SKM-1 treated with dmso at 0.1 percent for 144 hours (cell line): ENCODE measurements at regions not wholly inside any gene's neighbourhood (a gene's known extent, or its start where the extent isn't known, plus 50 kb on each side); places are given as distances from the start of the nearest gene placed in this dataset.

ENCODE experiments used
- DNase-seq: peaks from one replicate; lab custom pipeline; 2025; ENCODE audit not compliant: unreplicated experiment; lab: John Stamatoyannopoulos, UW

DNA sequence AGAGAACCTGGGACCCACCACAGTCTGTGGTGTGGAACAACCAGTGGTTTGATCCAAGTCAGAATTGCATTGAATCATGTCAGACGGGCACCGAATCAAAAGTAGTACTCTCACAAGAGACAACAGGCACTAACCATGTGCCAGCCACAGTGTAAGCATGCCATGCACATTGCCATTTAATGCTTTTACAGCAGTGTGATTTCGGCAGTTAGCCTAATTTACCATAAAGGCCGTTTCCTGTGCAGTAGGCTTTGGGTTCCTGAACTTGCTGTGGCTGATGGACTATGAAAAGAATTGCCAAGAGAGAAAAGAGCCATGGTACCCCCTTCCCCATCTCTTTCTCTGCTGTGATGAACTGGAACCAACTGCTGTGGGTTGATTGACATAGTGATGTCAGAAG is 540.6 kb downstream of the EBF1 start:
- no peak for DNase-seq

DNA sequence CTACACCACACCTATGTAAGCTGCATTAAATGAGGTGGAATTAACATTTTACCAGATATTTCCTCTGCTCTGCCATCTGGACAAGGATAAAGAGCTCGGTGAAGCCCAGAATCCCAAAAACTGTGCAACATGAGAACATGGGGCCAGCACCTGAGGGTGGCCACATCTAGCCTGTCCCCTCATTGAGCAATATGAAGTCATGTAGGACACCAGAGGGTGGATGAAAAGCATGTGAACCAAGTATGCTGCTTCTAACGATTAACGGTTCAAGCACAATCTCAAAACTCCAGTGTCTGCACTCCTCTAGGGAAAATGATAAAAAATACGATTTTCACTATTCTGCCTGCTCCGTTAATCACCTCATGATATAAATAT is 545.8 kb downstream of the EBF1 start:
- DNase-seq, result no peak

DNA sequence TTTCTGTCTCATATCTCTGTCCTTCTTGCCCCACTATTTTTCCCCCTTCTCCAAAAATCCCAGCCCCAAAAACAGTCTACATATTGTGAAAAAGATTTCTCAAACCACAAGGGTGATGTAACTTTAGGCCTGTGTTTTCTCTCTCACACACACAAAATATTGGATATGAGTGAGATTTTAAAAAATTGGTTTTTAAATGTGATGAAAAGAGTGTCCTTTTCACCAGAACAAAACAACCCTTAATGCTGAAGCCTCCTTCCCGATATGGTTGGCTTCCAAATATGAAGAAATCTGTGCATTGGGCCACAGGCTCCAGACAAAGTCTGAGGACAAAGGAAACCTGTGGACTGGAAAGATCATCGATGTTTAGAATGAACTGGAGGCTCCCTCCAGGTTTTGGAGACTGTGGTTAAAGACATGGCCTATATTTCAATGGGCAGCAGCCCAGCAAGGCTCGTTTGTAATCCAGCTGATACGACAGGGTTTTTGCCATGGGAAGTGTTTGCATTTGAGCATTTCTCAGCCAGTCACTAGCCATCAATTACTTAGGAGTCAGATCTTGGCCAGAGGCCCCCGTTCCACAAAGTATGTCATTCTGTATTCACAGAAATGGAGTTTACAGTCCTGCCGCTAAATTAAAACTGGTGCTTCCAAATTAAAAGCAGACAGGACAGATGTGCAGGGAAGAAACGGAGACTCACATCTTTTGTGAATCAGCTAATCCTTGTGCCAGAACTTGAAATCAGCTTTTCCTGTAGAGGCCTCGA is 546.3 kb downstream of the EBF1 start:
- no peak for DNase-seq

DNA sequence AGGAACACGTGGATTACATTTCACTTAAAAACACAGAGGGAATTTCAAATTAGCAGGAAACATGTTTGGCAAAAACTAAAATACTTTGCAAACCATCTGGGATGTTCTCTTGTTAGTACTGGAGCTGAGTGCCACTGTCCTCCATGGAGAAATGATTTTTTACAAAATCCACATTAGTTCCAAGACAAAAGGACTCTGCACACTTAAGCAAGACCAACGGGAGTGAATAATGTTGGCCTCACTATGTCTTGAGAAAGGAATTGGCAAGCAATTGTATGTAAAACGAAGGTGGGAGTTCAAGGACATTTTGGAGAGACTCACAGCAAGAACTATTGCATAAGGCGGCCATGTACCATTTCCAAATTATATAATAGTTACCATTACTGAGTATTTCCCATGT is 547.5 kb downstream of the EBF1 start:
- DNase-seq, result no peak

DNA sequence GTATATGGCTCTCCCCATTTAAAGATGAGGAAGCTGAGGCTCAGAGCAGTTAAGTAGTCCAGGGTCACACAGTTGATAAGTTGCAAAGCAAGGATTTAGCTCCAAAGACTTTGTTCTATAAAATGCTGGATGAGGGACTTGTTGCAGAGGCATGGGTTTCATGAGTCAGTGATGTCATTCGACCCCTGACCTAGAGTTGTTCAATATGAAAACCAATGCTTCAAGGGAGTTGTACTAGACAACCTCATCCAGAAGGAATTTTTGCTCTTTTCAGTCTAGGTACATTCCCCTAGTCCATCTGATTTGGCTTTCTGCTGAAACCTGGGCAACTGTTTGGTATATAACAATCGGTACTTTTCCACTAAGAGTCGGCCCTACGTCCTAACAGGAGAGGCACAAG is 550.4 kb downstream of the EBF1 start:
- no peak for DNase-seq

DNA sequence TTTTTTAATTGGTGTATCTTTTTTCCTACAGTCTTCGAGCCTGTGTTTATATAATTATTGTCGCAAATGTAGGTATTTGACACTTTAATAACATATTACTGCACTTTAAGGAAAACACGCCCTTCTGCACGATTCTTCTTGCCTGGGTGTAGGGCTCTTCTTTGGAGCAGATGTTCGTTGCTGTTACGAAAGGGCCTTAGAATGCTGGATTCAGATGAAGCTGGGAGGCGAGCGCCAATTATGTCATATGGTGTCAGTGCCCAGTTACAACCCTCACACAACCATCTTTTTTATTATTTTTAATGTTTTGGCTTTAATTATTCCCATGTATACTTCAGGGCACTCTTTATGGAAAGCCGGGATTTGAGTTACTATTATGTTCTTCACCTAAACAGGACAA is 553.0 kb downstream of the EBF1 start:
- DNase-seq, result no peak

DNA sequence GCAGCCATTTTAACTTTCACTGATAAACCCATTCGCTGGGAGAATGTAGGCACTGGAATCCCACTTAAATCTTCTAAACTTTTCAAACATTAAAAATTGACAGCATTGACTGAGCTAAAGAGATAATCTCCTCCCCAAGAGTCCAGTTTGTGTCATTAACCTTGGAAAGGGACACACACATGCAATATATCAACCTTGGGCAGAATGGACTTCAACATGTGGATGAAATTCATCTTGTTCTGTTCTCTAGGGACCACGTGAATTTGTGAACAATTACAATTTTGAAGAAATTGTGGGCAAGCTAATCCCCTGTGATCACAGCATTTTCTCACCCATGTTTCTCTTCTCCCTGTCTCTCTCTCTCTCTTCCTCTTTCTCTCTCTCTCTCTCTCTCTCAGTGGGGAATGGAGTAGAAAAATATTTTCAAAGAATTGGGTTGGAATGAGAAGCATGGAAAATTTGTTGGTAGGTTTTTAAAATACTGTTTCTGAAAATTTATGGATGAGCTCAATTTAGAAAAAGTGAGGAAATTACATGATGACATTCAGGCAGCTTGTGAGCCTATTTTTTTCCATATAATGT is 553.7 kb downstream of the EBF1 start:
- DNase-seq, result no peak

DNA sequence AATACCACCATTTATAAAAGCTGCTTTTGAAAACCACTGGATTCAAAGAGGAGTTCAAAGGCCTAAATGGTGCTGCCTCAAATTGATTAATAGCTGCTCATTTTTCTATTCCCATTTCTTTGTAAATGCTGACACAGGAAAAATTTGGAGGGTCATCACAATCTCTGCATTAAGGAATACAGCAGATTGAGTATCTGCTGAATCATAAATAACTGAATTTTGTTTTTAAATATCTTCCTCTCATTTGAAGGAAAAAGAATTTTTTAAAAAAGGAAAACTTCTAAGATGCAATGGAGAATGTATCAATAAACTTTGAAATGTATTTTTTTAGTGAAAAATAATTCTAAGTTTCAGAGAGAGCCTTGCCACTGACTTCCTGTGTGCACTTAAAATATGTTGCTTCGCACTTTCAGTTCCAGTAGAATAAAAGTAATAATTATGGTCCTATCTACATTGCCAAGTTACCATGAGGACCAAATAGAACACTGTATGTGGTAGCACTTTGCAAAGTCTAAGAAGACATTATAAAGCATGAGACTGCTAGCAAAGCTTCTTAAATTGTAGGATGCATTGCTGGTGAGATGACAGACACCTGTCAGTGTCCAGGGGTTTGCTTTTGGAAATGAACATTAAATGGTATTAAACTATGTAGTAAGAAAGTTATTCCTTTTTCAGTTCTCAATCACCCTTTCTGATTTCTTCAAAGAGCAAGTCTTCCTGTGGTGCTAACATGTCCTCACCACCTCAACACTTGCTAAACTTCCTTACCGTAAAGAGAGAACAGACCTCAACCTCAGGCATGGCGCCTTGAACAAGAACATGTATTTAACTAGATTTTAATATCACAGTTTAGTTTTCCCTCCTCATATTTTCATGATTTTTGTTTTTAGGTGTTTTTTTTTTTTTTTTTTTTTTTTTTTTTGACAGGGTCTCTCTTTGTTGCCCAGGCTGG is 555.1 kb downstream of the EBF1 start:
- no peak for DNase-seq

DNA sequence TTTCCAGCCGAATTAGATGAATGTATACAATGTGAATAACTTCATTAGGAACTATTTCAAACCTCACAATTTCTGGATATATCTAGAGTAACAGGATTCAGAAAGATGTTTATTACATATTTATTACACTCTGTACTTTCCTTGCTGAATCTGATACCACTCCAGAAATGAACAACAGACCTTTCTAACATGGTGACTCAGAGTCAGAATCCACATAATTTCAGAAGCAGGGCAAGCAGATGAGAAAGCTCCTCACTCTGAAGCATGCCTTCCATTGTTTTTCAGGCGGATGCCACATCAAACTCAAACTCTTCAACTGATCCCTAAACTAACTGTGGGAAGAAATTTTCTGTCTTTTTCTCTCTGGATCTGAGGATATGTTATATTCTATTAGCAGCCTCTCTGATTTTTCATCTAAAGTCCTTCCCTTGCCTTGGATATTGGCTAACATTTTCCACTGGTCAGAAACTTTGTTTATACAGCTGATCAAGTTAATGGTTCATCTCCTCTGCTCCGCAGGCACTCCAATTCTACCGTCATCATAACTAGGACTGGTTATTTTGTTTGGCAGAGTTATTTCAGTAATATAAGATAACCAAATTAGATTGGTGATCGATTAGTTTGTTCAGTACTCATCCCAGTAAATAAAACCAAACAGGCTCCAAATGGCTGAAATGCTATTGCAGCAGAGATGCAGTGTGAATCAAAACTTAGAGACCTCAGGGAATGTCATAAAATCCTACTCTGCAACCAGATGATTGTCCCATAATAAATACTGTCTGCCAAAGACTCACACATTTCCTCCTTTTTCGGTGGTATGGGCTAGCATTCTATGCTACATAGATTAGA is 556.0 kb downstream of the EBF1 start:
- no peak for DNase-seq

DNA sequence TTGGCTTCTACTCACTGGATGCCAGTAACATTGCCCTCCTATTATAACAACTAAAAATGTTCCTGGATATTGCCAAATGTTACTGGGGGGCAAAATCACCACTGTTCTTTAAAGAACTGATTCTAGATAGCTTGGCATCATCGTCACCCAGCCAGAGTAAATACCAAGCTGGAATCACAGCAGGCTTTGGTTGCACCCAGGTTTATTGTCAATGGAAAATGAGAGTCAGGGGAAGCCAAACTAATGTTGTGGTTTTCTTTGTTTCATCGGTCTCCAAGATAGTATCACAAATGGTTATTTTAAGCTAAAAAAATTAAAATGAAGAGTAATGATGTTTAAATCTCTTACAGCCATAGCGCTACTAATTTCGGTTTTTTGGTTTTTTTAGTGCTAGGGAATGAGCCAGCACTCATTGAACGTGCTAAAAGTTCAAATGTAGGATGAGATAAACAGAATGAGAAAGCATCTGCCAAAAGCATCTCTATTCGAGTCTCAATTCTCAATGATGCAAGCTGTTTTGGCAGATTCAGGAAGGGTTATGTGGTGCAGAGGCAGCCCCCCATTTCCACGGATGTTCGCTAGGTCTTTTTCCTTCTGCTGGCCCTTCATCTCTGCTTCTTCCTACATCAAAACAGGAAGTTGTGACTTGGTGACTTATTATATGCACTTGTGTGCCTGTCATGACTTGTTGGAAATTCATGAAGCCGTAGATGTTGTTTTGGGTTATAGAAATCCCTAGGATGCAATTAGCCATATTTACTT is 558.0 kb downstream of the EBF1 start:
- no peak for DNase-seq

DNA sequence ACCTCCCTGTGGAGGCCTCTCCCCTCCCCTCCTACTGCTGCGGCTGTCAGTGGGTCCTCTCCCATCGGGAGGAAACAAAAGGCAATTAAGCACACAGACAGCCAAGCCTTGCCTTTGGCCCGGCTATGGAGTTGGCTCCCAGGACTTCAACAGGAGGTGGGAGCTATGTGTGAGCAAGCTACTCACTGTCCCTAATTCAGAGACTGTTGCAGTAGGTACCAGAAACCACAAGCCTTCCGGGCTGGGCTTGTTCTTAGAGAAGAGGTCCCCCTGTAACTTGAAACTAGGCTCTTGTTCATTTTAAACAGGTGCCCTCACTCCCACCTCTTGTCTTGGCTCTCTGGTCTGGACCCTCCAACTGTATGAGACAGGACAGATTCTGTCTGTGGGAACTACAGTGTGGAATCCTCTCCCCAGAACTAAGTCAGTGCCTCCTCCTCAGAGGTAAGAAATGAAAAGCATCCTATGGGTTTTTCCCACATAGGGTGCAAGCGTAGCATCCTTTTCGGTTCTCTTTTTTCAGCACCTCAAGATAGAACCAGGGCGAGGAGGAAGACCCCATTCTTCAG is 561.1 kb downstream of the EBF1 start:
- DNase-seq, result no peak

DNA sequence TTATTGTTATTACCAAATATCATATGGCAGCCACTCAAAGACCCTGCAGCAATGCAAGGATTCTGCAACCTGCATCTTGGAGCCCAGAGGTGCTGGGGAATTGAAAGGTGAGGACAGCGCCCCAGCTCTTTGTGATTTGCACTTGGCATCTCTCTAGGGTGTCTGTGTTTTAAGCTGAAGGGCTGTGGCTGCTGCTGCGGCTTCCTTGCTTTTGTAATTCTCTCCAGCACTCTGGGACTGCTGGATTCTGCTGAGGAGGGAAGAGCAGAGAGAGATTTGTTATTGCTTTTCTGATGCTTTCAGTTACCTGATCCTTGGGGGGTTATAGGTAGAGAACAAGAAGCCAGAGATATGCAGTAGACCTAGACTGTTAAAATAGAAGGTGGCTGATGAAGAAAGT is 562.4 kb downstream of the EBF1 start:
- no peak for DNase-seq

DNA sequence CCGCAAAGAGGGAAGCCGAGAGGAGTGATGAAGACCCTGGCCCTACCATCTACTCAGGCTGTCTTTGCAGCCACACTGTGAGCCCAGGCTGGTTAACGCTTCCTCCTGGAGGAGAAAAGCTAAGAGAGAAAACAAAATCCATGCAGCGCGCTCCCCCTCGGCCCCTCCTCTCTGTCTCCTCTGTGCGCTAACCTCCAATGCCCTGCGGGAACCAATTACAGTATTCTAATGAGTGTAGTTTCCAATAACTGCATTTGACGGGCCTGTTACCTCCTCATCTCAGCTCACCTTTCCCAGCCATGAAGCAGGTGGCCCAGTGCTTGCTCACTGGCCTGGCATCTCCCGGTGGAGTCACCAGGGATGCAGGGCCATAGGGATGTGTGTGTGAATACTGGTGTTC is 565.5 kb downstream of the EBF1 start:
- DNase-seq, result no peak

DNA sequence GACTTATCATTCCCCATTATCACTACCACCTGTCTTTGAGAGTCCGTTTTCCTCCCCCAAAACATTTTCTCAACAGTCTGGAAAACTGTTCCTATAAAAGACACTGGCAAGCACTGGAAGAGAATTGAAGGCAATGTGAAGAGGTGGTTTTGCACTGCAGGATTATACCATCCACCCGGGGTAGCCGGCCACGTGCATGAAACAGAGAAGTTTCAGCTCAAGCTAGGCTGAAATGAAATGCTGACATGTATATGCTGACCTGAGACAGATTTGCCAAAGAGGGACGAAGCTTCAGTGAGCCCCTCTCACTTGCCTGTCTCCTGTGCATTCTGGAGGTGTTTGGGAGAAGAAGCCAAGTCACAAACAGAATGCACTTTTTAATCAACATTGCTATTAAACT is 567.0 kb downstream of the EBF1 start:
- DNase-seq, result no peak

DNA sequence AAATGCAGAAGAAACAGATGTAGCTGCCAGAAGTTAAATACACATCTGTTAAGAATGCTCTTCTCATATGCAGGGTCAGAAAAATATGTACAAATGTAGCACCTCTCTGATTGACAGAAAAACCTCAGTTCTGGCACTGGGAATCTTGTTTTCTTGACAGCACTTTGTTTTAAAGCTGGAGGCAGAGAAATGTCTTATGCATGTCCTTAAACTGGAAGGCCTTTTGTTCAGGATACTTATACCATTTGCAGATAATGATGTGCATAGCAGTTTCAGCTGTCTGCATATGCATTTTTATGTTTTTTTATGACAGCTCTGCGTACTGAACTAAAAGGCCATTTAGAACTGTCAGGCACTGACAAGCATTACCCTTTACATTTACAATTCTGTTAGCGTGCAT is 567.9 kb downstream of the EBF1 start:
- no peak for DNase-seq

DNA sequence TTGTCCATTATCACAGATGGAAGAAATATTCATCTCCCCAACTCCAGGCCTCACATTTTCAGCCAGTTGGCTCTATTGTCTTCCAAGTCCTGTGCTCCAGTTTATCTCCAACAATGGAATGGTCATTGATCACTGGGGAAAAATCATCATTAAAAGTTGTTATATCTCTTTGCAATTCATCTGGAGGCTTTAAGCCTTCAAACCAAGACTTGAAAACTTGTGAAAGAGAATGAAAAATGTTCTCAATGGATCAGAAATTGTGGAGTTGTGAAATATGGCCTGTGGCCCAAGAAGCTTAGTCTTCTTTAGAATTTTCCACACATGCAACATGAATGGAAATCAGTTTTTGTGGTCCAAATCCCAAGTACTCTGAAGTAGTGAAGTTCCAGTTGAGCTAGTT is 569.6 kb downstream of the EBF1 start:
- no peak for DNase-seq

DNA sequence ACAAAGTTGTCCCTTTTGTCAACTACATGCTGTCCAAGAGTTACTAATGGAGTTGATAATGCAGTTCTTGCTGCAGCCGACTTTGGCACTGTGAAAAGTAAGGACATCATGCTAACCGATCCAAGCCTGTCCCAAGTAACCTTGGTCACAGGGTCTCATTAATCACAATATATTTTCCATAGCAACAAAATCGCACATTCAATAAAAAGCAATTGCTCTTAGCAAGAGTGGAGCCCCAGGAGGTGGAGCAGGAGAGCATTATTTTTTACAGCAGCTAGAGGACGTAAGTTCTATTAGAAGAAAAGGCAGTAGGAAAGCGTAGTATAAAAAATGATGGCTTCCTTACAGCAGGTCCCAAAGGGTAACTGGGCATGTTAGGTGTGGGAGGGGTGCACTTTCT is 570.3 kb downstream of the EBF1 start:
- DNase-seq, result no peak

DNA sequence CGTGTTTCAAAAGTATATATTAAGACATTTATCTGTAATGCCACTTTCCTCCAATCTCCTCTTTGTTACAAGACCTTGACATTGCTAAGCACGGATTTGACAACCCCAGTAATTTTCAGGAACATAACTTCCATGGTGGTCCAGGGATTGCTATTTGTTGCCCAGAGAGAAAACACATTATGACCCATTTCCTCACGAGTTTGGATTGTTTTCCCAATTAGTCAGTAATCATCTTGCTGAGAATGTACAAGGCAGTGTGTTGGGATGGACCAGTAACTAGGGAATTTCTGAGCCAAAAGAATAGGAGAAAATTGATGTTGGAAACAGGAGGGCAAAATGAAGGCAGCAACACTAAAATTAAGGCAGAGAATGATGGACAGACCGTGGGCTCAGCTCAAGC is 574.1 kb downstream of the EBF1 start:
- DNase-seq, result no peak

DNA sequence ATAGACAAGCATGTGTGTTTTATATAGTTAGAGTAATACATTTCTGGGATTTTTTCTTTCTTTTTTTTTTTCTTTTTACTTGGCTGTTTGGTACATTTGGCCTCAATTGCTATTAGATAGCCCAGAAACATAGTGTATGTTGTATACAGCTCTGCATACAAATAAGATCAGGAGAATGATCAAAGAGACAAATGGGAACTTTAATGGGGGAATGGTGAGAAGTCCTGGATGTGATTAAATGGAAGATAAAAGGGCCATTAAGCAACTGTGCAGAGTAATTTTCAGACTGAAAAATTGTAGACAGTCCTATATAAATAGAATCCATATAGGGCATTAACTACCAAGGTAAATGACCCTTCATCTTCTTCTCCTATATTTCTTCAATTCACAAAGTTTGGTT is 575.6 kb downstream of the EBF1 start:
- DNase-seq, result no peak

DNA sequence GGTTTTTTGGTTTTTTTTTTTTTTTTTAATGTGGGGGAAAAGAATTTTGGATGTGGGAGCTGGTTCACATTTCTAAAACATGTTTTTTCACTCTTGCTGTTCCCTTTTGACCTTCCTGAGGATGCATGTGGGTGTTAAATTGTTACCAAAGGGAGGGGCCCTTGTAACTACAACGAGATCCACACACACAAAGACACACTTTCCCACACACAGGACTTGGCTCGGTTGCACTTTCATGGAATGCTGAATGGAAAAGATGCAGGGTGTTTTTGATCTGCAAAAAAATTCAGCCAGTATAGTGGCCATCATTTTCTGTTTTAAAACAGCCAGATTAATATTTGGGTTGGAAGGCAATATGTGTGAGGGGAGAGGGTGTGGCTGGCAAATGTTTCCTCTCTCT is 576.9 kb downstream of the EBF1 start:
- DNase-seq, result no peak
